ENCODE measurements at regions not wholly inside any gene's neighbourhood (a gene's known extent, or its start where the extent isn't known, plus 50 kb on each side); places are given as distances from the start of the nearest gene placed in this dataset.
"Not testable (repeated sequence)": the region's sequence is repeated elsewhere in the genome, so short reads cannot be mapped to it uniquely, and the experiment has no call there.

DNA sequence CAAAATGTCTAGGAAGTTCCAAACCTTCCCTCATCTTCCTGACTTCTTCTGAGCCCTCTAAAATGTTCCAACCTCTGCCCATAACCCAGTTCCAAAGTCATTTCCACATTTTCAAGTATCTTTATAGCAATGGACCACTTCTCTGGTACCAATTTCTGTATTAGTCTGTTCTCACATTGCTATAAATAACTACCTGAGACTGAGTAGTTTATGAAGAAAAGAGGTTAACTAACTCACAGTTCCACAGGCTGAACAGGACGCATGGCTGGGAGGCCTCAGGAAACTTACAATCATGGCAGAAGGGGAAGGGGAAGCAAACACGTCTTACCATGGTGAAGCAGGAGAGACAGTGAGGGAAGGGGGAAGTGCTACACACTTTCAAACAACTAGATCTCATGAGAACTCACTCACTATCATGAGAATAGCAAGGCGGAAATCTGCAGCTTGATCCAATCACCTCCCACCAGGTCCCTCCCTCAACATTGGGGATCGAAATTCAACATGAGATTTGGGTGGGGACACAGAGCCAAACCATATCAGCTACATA lies 213.2 kb upstream of the MGAT5 start:
- TF ChIP-seq, protein P1, sequence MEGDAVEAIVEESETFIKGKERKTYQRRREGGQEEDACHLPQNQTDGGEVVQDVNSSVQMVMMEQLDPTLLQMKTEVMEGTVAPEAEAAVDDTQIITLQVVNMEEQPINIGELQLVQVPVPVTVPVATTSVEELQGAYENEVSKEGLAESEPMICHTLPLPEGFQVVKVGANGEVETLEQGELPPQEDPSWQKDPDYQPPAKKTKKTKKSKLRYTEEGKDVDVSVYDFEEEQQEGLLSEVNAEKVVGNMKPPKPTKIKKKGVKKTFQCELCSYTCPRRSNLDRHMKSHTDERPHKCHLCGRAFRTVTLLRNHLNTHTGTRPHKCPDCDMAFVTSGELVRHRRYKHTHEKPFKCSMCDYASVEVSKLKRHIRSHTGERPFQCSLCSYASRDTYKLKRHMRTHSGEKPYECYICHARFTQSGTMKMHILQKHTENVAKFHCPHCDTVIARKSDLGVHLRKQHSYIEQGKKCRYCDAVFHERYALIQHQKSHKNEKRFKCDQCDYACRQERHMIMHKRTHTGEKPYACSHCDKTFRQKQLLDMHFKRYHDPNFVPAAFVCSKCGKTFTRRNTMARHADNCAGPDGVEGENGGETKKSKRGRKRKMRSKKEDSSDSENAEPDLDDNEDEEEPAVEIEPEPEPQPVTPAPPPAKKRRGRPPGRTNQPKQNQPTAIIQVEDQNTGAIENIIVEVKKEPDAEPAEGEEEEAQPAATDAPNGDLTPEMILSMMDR (IDR thresholded peaks at IDR 0.05; ENCODE audit: low read depth, low read length, poor library complexity, severe bottlenecking): not testable (repeated sequence)
- not testable (repeated sequence) for TF ChIP-seq EZH2phosphoT487 (IDR thresholded peaks at IDR 0.05; ENCODE audit: borderline replicate concordance, low read length)

Data from DOHH2 (cell line).